ENCODE measurements at regions not wholly inside any gene's neighbourhood (a gene's known extent, or its start where the extent isn't known, plus 50 kb on each side); places are given as distances from the start of the nearest gene placed in this dataset.
A peak's percentile ranks its signal among the peaks of the same experiment; 100 is the strongest.

GRCh38 chr13:67619995-67620380 lies 389.9 kb upstream of the PCDH9 start (continued):
- TF ChIP-seq CEBPB (IDR thresholded peaks at IDR 0.05; ENCODE audit: low read depth, low read length) = no peak

GRCh38 chr13:67619351-67619994 lies 389.3 kb upstream of the PCDH9 start:
- H4K20me1 ChIP-seq (replicated peaks in 1 of 2; ENCODE audit: control insufficient read depth in 1 of 2, insufficient read depth in 2 of 2, low read length in 2 of 2) = no peaks in the 10 kb centered on the region
- no peaks in the 10 kb centered on the region for H3K79me1 ChIP-seq (ENCODE audit: low read depth, low read length)
- H4K91ac ChIP-seq (replicated peaks; ENCODE audit: insufficient read length, low read length) = no peak overlapping the region
- no peaks in the 10 kb centered on the region for H3K9me3 ChIP-seq (ENCODE audit: insufficient read depth in 2 of 2, low read depth in 1 of 2, low read length in 1 of 2)
- no peak overlapping the region for H3K18ac ChIP-seq (ENCODE audit: extremely low read depth, low read length)
- no peak overlapping the region for H3K14ac ChIP-seq (ENCODE audit: insufficient read length)
- no peak overlapping the region for H2AK5ac ChIP-seq (ENCODE audit: low read depth, low read length)
- H3K27me3 ChIP-seq (replicated peaks in 1 of 4; ENCODE audit: control insufficient read depth in 3 of 4, extremely low read depth in 1 of 4, insufficient read depth in 3 of 4, low read length in 3 of 4) = no peaks in the 10 kb centered on the region
- H3K4me3 ChIP-seq (ENCODE audit: extremely low read depth in 1 of 4, insufficient read depth in 2 of 4, low read depth in 3 of 4, low read length in 4 of 4) = no peak overlapping the region
- no peak overlapping the region for H2BK120ac ChIP-seq (replicated peaks; ENCODE audit: low read depth, low read length)
- H3K4me2 ChIP-seq (ENCODE audit: insufficient read depth in 1 of 2, low read depth in 2 of 2, low read length in 2 of 2) = no peak overlapping the region
- no peaks in the 10 kb centered on the region for H3K36me3 ChIP-seq (ENCODE audit: control insufficient read depth in 2 of 4, insufficient read depth in 4 of 4, low read length in 3 of 4)
- no peak overlapping the region for H2BK20ac ChIP-seq (ENCODE audit: low read length)
- no peak overlapping the region for H3K23ac ChIP-seq (ENCODE audit: insufficient read length)
- H2BK15ac ChIP-seq (ENCODE audit: low read length) = no peak overlapping the region
- ChIA-PET POLR2A (ENCODE audit: partially characterized antibody) (no interaction called here), CTCF (ENCODE audit: partially characterized antibody) (interaction anchor here (0.6 kb wide), 2 partner anchors 194 to 203 kb away, joined by 3 read pairs; no protein-coding TSS in a partner anchor)
- H3K23me2 ChIP-seq (ENCODE audit: low read depth, low read length) = no peaks in the 10 kb centered on the region
- no peak overlapping the region for H2BK5ac ChIP-seq (ENCODE audit: low read depth, low read length)
- DNase-seq (ENCODE audit: low read depth in 1 of 2, low spot score in 2 of 2) = no peak
- no peak overlapping the region for H3K4ac ChIP-seq (replicated peaks; ENCODE audit: insufficient read length, low read depth, low read length)
- no peak overlapping the region for H3K56ac ChIP-seq (replicated peaks; ENCODE audit: insufficient read length, low read depth, low read length)
- no peak overlapping the region for H4K8ac ChIP-seq (ENCODE audit: extremely low read depth, insufficient read depth, low read length)
- H3K27ac ChIP-seq (ENCODE audit: low read depth, low read length) = no peak overlapping the region
- H2AFZ ChIP-seq (ENCODE audit: low read length) = peak overlapping the region; percentile 57; the same call in 1 of the 2 replicates
- no peak overlapping the region for H4K5ac ChIP-seq (ENCODE audit: insufficient read length, low read depth, low read length)
- H3K79me2 ChIP-seq (ENCODE audit: control insufficient read depth in 1 of 2, insufficient read depth in 2 of 2, low read length in 2 of 2) = no peaks in the 10 kb centered on the region
- H2BK12ac ChIP-seq (ENCODE audit: low read depth, low read length) = no peak overlapping the region
- TF ChIP-seq GTF2F1 (IDR thresholded peaks at IDR 0.05; ENCODE audit: borderline replicate concordance, low read depth, low read length) = no peak
- no peak for TF ChIP-seq JUN (IDR thresholded peaks at IDR 0.05; ENCODE audit: low read depth, low read length)
- no peak for TF ChIP-seq BCL11A (IDR thresholded peaks at IDR 0.05; ENCODE audit: low read depth in 2 of 2, low read length in 2 of 2)
- no peak for TF ChIP-seq NANOG (IDR thresholded peaks at IDR 0.05; ENCODE audit: insufficient read depth, low read depth, low read length, poor library complexity, severe bottlenecking)
- H3K9ac ChIP-seq (replicated peaks in 1 of 4; ENCODE audit: extremely low read depth in 1 of 4, low read depth in 3 of 4, low read length in 3 of 4) = no peak overlapping the region
- no peaks in the 10 kb centered on the region for H3K4me1 ChIP-seq (replicated peaks in 1 of 4; ENCODE audit: control insufficient read depth in 3 of 4, insufficient read depth in 4 of 4, low read length in 3 of 4)
- FAIRE-seq = no peak

Data from H1 (cell line).